ENCODE measurements at regions not wholly inside any gene's neighbourhood (a gene's known extent, or its start where the extent isn't known, plus 50 kb on each side); places are given as distances from the start of the nearest gene placed in this dataset.

DNA sequence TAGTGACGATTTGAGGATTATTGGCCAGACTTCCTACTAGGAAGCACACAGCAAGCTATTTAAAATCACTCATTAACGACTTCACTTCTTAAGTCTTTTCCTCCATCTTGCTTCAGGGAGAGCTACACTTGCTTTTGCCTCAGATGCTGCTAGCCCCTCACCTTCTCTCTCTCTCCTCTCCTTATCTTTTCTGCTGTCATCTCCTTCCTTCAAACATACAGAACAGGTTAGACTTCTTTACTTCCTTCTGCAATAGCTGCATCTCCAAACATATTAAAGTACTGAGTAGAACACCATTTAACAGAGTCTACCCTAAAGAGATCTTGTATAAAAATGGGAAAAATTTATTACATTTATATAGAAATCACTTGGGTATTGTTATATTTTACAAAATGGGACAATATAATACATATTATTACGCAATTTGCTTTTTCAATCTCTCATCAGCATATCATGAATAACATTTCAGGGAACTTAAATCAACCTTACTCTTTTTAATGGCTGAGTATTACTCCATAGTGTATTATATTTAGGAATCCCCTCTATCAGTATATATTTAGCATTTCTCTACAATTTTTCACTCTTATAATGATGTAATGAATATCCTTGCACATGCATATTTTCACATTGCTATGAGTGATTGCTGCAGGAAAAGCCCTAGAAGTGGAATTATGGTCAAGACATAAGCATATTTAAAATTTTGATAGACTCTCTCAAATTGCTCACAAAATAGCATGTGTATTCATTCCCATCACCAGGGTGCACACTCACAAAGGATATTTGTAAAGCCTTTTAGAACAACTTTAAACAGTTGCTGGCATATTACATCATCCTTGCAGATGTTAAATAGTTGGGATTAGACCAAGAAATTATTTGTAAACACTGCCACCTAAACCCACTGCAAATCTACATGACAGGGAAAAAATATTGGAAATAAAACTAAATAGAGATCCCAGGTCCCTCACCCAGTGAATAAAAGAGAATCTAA lies 164.5 kb upstream of the NFIB start:
- H3K27ac ChIP-seq: no peak overlapping the region
- no peak for DNase-seq (ENCODE audit: low read depth, low spot score)

DNA sequence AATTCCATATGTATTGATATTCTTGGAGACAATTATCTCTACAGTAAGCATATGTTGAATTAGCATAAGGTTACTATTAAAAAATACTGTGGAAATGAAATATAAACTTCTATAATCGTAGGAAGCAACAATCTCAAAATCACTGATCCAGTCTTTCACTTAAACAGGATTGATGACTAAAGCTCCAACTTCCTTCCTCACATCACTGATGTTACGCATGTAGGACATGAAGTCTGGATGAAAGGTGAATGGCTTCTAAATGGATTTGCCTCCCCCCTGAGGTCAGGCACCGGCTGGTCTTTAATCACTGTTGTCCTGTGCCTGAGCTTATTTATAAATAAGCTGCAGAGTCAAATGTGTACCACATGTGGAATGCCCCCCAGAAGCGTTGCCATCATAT lies 157.1 kb upstream of the NFIB start:
- no peak for DNase-seq (ENCODE audit: low read depth, low spot score)
- no peak overlapping the region for H3K27ac ChIP-seq

DNA sequence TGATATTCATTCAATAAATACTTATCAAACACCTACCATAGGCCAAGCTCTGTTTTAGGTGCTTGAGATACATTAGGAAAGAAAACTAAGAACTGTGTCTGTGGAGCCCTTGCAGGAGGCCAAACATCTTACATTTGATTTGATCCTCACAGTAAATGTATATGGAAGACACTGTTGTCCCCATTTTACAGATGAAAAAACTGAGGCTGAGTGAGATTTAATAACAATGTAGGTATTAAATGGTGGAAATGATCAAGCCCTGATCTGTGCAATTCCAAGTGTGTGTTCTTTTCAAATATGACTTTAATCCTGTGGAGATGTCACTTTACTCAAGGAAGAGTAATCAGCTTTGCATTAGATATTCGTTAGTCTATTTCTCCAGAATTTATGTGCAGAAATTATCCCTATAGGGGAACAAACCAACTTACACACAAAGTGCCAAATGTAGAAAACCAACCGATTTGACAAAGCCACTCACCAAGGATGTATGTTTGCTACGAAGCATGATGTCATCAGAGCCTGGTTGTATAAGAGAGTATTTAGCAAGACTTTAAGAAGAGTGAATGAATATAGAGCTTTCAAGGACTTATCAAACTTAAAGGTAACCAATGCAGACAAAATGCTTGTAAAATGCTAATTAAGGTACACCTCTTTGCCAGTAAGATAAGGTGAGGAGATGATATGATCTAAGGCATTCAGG lies 153.9 kb upstream of the NFIB start:
- H3K27ac ChIP-seq: no peak overlapping the region
- DNase-seq (ENCODE audit: low read depth, low spot score): no peak

DNA sequence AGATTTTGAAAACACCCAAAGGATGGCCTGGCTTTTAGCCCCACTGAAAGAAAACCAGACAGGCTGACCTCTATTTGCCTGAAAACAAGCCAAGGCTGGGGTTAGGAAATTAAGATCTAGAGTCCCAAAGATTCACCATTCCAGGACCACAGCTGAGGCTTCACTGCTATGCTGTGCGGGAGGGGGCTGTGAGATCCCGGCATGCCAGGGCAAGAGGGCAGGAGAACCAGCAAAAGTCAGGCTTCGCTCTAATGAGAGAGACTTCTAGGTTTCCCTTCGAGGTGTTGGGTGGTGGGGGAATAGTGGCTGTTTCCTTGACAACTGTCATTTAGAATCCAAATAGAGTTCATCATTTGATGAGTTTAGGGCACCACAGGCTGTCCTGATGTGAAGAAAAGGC lies 152.9 kb upstream of the NFIB start:
- H3K27ac ChIP-seq: no peak overlapping the region
- no peak for DNase-seq (ENCODE audit: low read depth, low spot score)

DNA sequence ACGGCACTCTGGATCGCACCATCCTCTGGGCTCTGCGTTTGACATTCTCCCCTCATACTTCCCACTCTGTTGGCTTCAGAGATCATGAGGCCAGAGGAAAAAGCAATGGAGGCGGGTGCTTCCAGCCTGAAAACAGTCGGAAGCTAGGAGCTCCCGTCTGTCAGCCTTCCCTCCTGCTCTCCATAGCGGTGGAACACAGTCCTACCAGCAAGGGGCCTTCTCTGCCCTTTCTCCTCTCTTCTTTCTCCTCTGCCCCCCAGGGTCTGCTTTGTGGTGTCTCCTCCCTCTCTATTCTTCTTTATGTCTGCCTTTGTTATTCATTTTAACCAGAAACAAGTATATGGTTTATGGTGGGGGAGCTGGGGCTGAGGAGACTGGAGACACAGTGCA lies 152.5 kb upstream of the NFIB start:
- H3K27ac ChIP-seq: peak overlapping the region; percentile 78
- DNase-seq (ENCODE audit: low read depth, low spot score): no peak

DNA sequence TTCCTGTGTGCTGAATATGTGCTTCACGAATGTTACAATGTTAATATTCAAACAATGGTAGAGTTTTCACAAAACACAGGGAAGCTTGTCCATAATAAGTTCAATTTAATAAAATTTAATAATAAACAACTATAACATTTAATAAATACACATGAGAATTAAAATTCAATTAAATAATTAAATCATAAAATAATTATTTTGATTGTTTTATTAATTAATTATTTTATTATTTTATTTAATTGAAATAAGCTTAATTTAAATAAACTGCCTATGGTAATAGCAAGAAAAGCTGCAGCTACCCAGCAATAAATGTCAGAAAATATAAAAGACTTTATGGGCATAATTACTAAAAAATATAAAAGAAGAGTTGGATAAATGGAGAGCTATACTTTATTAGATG lies 149.0 kb upstream of the NFIB start:
- no peak for DNase-seq (ENCODE audit: low read depth, low spot score)
- no peak overlapping the region for H3K27ac ChIP-seq

DNA sequence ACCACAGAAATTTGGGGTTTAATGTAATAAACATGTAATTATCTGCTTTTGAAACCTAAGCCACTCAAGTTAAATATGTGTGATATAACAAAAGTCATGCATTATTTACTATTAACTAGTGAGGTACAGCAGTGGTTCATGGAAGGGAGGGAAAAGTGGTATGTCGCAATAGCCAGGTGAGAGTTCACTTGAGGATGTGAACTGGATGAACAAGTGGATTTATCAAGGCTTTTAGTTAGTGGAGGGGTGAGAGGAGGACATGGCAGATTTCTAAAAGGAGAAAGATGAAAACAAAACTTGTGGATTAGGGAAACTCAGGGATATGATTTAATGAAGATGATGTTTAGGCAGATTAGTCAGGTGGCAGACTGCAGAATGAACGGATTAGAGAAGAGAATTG lies 141.3 kb upstream of the NFIB start:
- DNase-seq (ENCODE audit: low read depth, low spot score): no peak
- H3K27ac ChIP-seq: no peak overlapping the region

DNA sequence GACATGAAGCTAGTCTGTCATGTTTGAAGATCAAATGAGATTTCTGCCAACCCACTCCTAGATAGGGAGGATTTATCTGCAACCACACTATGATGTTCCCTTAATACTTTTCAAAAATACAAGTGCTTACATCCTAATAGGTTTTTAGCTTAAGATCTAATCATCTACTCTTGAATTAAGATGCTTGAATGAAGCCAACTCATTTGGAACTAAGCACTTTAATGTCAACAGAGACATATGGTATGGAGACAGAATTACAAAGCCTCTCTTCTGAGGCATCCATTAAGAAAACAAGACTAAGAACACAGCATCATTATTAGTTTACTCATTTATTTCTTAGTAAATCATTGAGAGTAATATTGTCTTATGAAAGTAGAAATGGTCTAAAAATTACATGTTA lies 139.3 kb upstream of the NFIB start:
- no peak for DNase-seq (ENCODE audit: low read depth, low spot score)
- no peak overlapping the region for H3K27ac ChIP-seq

DNA sequence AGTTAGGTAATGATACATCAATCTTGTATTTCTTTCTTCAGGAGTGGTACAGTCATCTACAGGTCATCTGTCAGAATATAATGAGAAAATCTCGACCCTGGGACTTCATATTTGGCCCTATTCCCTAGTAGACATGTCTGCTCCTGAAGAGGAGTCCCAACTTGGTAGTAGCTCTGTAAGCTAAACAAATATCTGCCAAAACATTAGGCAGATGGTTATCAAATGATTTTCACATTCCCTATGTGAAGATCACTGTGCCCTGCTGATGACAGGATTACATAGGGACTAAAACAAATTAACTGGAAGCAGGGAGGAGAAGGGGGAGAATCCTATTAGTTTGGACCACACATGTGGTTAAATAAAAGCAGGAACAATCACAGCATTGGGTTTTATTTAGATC lies 138.6 kb upstream of the NFIB start:
- H3K27ac ChIP-seq: no peak overlapping the region
- peak; percentile 20 for DNase-seq (ENCODE audit: low read depth, low spot score)

DNA sequence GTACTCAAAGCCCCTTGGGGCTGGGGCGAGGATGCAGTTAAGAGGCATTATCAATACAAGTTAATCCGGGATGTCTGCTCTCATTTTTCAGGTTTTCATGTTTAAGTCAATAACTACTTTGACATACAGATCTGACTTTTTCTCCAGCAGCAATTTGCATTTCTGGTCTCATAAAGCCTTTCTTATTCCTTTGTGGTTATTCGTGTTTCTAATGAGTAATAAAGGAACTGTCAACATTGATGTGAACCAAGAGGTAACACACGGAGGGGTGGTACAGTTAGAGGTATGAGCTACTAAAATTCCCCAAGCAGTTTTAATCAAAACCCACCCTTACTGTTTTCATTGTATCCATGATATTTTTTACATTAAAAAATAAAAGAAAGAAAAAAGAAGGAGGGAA lies 138.0 kb upstream of the NFIB start:
- DNase-seq (ENCODE audit: low read depth, low spot score): no peak
- no peak overlapping the region for H3K27ac ChIP-seq

DNA sequence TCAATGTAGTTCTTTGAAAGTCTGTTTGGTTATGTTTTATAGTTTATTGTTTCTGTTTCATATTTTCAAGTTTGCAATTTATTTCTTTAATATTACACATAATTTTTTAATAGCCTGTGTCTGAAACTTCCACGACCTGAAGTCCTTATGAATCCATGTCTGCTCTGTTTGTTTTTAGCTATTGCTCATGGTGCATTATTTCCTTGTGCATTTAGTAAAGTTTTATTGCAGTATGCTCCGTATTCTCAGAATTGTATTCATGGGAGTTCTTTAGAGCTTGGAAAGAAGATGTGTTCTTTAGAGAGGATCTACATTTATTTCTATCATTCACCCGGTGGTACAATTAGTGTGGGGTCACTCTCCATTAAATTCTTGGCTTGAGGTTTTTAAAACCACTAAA lies 133.2 kb upstream of the NFIB start:
- H3K27ac ChIP-seq: no peak overlapping the region
- no peak for DNase-seq (ENCODE audit: low read depth, low spot score)

DNA sequence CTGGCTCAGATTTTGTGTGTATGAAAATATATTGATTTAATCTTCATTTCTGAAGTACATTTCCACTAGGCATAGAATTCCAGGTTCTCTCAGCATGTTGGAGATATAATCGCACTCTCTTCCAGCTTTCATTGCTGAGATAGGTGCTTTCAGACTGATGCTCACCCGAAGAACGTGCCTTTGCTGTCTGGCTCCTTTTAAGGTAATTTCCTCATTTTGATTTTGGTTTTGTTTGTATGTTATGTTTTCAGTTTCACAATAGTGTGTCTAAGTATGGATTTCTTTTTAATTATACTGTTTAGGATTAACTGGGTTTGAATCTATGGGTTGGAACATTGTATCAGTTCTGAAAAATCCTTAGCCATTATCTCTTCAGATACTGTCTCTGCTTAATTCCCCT lies 132.0 kb upstream of the NFIB start:
- no peak for DNase-seq (ENCODE audit: low read depth, low spot score)
- no peak overlapping the region for H3K27ac ChIP-seq

DNA sequence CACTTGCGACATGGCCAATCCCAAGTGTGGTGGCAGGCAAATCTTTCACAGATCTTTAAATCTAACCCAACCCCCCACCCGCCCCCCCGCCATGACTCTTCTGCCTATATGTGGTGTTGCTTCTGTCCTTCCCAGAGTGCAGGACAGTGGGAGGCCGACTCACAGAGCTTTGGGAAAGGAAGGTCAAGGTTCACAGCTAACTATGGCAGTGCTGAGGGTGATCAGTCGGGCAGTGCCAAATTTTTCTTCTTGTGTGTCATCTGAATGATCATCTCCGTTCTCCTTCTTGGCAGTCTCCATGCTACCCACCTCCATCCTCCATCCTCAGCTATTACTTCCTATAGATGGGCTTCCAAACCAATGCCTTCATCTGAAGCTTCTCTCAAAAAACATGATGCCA lies 129.0 kb upstream of the NFIB start:
- DNase-seq (ENCODE audit: low read depth, low spot score): no peak

DNA sequence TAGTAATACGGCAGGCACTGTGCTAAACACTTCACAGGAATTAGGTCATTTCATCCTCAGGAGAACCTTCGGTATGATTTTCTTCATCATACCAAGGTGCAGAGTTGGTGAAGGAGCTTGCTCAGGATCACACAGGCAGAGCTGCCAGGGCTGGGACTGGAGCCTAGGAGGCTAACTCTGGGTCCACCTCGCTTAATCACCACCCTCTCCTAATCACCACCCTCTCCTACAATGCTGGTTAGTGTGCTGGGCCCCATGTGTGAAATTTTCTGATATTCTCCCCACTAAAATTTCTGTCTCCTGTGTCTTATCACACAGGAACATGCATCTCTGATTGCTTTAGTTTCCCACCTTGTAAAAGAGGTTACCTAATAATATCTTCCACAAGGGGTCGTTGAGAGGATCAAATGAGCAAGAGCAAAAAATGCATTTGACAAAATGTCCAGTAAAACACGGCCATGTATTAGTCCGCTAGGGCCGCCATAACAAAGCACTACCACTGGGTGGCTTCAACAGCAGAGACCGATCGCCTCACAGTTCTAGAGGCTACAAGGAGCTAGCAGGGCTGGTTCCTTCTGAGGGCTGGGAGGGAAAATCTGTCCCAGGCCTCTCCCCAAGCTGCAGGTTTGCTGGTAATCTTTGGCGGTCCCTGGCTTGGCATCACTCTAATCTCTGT lies 128.2 kb upstream of the NFIB start:
- DNase-seq (ENCODE audit: low read depth, low spot score): no peak
- no peak overlapping the region for H3K27ac ChIP-seq

More for the DNA sequence above, 129.0 kb upstream of the NFIB start:
- H3K27ac ChIP-seq: no peak overlapping the region

DNA sequence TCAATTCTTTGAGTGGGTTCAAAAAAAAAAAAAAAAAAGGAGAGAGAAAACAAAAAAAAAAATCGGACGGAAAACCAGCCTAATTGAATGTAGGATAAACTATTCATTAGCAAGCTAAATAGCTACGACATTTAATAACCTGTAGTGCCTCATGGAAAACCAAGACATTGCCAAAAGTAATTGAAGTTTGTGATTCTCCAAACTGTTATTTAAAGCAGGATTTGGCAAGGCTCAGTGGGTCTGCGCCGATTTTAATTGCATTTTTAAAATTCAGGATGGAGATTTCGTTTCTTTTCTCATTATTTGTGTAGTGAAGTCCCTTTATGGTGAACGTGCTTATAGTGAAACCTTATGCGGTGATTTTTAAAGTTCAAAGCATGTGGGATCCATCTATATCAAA lies 127.2 kb upstream of the NFIB start:
- no peak for DNase-seq (ENCODE audit: low read depth, low spot score)
- no peak overlapping the region for H3K27ac ChIP-seq

DNA sequence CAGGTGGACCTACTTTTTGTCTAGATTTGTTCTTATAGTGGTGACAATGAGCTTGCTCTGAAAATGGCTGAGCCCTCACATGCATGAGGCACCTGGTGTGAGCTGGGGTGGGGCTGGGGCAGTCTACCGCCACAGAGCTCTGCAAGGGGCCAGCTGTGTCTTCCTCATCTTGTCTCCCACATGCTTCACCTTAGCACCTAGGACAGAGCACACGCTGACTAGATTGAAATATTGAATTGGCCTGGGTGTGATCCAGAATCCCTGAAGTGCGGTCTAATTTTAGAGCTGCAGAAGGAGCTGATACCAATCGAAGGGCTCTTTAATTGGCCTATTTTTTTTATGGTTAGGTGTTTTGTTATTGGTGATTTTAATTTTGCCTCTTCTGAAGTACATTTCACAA lies 126.1 kb upstream of the NFIB start:
- DNase-seq (ENCODE audit: low read depth, low spot score): no peak
- H3K27ac ChIP-seq: no peak overlapping the region

DNA sequence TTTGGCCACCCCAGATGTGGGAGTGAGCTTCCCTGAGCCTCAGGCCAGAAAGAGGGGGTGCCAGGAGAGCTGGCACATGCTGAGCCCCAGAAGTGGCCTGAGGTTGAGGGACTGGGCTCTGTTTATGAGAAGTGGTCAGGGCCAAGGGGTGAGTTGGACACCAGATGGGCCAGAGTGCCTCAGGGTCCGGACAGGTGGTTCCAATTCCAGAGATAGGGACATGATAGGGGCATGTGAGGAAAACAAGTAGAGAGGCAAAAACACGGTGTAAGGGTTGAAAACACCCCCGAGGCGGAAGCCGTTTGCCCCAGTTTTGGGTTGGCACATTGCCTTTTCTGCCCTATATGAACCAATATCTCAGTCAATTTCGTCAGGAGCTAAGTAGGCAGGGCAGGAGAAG lies 125.6 kb upstream of the NFIB start:
- no peak for DNase-seq (ENCODE audit: low read depth, low spot score)
- no peak overlapping the region for H3K27ac ChIP-seq

DNA sequence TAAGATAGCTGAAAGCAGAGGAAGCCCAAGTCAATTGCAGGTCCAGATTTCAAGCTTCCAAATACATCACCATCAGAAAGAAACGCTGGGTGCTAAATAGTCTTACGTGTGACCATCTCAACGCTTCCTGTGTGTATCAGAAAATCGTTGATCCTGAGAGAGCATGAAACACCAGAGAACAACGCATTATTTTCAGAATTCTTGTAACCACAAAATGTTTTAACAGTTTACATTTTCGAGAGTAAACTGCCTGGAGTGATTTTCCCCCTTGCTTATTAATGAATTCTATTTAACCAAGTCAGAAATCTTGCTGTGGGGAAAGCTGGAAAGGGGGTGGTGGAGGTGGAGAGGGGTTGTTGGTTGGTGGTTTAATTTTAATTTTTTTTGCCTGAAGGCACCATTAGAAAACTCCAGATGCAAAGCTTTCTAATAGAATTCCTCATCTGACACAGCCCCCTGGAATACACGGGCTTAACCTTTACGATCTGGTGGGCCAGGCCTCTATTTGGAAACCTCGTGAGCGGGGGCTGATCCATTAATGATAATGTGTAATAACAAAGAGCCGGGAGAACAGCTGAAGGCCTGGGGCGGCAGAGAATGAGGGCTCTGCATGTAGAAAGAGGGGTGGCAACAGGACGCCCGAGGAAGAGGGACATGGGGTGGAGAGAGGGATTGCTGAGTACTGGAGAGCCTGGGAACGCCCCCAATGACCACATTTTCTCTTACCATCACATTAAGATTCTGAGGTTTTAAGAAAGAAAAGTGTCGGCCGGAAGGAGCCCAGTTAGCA lies 124.5 kb upstream of the NFIB start:
- H3K27ac ChIP-seq: no peak overlapping the region
- DNase-seq (ENCODE audit: low read depth, low spot score): no peak

DNA sequence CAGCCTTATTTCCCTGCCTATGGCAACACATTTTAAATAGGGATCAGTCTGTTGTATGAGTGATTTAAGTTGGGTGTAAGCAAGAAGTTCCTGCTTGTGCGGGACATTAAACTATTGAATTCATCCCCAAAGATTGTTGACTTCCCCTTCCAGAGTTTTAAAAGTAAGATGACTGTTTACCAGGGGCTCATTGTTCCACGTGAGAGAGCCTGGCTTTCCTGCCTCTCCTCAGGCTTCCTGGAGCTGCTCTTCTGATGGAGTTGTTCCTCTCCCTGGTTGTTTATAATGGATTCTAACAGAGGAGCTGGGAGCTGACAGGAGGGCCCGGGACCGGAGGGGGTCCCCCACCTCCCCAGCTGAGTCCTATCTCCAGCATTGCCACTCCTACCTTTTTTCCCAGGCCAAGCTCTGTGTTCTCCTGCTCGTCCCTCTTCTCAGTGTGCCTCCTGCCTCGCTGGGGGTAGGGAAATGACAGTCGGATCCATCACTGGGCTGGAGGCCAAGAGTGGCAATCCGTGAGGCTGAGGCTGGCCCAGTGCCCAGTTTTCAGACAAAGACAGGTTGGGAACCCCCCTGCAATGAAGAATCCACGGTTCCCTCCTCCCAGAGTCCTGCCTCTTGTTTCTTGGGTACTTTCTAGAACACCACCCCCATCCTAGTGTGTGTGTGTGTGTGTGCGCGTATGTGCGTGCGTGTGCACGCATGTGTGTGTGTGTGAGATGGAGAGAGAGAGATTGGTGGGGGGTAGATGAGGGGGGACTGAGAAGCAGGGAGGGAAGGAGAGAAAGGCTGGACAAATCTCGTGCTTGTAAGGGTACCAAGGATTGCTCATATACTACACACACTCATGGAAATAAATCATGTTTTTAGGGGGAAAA lies 123.7 kb upstream of the NFIB start:
- no peak for DNase-seq (ENCODE audit: low read depth, low spot score)
- H3K27ac ChIP-seq: no peak overlapping the region
